HS-5 (cell line): ENCODE measurements at regions not wholly inside any gene's neighbourhood (a gene's known extent, or its start where the extent isn't known, plus 50 kb on each side); places are given as distances from the start of the nearest gene placed in this dataset.
A peak's percentile ranks its signal among the peaks of the same experiment; 100 is the strongest.
"Not testable (repeated sequence)": the region's sequence is repeated elsewhere in the genome, so short reads cannot be mapped to it uniquely, and the experiment has no call there.

Source experiments
- DNase-seq: peaks from one replicate; pipeline ENCODE4 v3.0.0-alpha.2; 2012; ENCODE audit warnings: low read depth

- peak; percentile 69 for DNase-seq
These were observed 143.4 kb upstream of the CDKN3 start for GRCh38 chr14:54253195-54253947.

GRCh38 chr14:54256156-54256555 is 140.7 kb upstream of the CDKN3 start:
- DNase-seq: no peak

- DNase-seq: no peak
These were observed 139.4 kb upstream of the CDKN3 start for GRCh38 chr14:54257424-54257823.

- no peak for DNase-seq
These were observed 138.4 kb upstream of the CDKN3 start for GRCh38 chr14:54258382-54258781.

- DNase-seq: no peak
These were observed 137.0 kb upstream of the CDKN3 start for GRCh38 chr14:54259821-54260220.

- no peak for DNase-seq
These were observed 135.5 kb upstream of the CDKN3 start for GRCh38 chr14:54261283-54261682.

- not testable (repeated sequence) for DNase-seq
These were observed 130.2 kb upstream of the CDKN3 start for GRCh38 chr14:54266616-54267015.

GRCh38 chr14:54267172-54267571 is 129.6 kb upstream of the CDKN3 start:
- DNase-seq: no peak

- DNase-seq: peak; percentile 4
These were observed 120.6 kb upstream of the CDKN3 start for GRCh38 chr14:54275997-54276725.

- no peak for DNase-seq
These were observed 118.7 kb upstream of the CDKN3 start for GRCh38 chr14:54278087-54278486.

GRCh38 chr14:54278665-54279295 is 118.0 kb upstream of the CDKN3 start:
- no peak for DNase-seq

GRCh38 chr14:54282849-54283248 is 114.0 kb upstream of the CDKN3 start:
- no peak for DNase-seq

GRCh38 chr14:54285030-54285429 is 111.8 kb upstream of the CDKN3 start:
- no peak for DNase-seq

- no peak for DNase-seq
These were observed 105.2 kb upstream of the CDKN3 start for GRCh38 chr14:54291491-54292191.

- no peak for DNase-seq
These were observed 102.0 kb upstream of the CDKN3 start for GRCh38 chr14:54294802-54295201.

- DNase-seq: no peak
These were observed 97.1 kb upstream of the CDKN3 start for GRCh38 chr14:54299410-54300363.

GRCh38 chr14:54300881-54301280 is 95.9 kb upstream of the CDKN3 start:
- no peak for DNase-seq

GRCh38 chr14:54301359-54301758 is 95.4 kb upstream of the CDKN3 start:
- no peak for DNase-seq

GRCh38 chr14:54306806-54307205 is 90.0 kb upstream of the CDKN3 start:
- no peak for DNase-seq

- DNase-seq: no peak
These were observed 87.2 kb upstream of the CDKN3 start for GRCh38 chr14:54309615-54310014.

GRCh38 chr14:54310151-54310850 is 86.5 kb upstream of the CDKN3 start:
- DNase-seq: no peak
